ENCODE measurements at regions not wholly inside any gene's neighbourhood (a gene's known extent, or its start where the extent isn't known, plus 50 kb on each side); places are given as distances from the start of the nearest gene placed in this dataset.
"Not testable (repeated sequence)": the region's sequence is repeated elsewhere in the genome, so short reads cannot be mapped to it uniquely, and the experiment has no call there.

DNA sequence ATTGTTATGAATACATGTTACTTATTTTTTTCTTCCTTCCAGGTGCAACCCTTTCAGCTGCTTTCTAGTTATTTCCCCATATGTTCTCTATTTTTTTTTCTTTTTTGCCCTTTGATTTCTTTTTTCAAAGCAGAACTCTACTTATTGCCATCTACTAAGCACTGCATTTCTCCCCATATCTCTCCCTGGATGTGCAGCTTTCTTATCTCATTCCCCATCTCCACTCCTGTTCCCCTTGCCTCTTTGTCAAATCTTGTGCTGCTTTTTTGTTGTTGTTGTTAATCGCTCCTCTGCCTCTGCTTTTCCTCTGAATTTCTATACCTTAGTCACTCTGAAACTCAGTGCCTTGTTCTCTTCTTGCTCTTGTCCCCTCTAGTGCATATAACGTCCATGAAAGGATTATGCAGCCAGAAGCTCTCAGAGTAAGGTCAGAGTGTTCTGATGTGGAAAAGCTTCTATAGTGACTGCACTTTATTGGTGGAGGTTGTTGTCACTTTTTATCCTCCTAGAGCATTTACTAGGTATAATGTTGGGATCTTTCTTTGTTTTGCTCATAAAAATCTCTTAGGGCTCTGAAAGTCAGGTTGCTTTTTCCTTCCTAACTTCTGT lies 51.1 kb upstream of the JADE1 start:
- no peak for DNase-seq (ENCODE audit: low read depth in 2 of 2)

DNA sequence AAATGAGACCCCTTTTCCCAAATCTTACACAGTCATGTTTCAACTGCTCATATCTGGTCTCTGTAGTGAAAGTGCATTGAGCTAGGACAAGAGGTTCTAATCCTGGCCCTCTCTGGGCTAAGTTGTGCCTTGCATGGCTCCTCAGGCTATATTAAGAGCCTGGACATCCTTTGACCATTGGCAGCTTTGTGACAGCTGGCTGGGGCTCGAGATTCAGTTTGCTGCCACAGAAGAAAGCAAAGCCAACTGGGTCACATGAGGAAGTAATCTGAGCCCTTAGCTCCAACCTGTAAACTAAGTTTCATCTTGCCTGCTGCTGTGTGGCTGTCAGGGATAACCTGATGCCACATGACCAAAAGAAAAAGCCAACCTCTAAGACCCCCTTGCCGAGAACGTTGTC lies 51.8 kb upstream of the JADE1 start:
- no peak for DNase-seq (ENCODE audit: low read depth in 2 of 2)

DNA sequence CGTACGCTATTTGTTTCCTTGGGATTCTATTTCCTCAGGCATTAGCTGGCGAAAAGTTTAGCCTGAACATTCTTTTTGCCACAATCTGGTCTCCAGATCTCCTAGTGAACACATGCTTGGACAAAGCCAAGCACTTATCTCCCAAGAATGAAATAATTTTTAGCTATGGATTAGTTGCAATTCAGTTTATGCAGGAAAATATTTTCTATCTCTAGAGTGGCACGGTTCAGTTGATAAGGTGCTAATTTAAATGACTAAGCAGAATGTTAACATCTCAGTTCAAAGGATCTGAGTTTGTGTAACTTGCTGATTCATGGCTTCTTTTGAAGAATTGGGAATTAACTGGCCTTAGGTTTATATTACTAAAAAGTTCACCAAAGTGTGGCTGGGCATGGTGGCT lies 58.1 kb upstream of the JADE1 start:
- DNase-seq (ENCODE audit: low read depth in 2 of 2) = no peak

GRCh38 chr4:128741748-128742147 lies 67.8 kb upstream of the JADE1 start:
- DNase-seq (ENCODE audit: low read depth in 2 of 2) = not testable (repeated sequence)

DNA sequence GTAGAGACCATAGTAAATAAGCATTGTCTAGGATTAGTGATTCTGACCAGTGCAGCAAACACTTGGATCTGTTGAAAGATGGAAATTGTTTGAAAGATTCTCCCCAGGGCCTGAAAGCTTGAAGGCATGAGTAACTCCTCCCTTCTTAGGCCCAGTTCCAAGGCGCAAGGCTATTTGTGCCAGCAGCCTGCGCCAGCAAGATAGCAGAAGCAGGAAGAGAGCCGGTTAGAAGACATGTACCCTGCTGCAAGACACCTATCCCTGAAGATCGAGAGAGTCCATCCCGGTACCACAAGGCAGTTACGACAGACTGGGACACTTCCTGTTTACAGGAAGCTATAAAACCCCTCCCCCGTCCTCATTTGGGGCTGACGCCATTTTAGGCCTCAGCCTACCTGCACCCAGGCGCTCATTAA lies 72.4 kb upstream of the JADE1 start:
- DNase-seq (ENCODE audit: low read depth in 2 of 2) = no peak

GRCh38 chr4:128735714-128736113 lies 73.8 kb upstream of the JADE1 start:
- no peak for DNase-seq (ENCODE audit: low read depth in 2 of 2)

DNA sequence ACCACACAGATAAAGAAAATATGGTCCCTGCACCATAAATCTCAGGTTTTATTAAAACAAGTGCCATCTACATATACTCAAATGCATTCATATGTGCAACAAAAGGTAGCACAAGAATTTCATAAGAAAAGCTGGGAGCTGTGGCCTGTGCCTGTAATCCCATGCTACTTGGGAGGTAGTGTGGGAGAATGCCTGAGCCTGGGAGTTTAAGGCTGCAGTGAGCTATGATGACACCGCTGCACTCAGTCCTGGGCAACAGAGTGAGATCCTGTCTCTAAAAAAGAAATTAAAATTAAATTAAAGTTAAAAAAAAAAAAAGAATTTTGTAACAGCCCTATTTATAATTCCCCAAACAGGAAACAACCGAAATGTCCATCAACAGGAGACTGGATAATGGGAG lies 81.3 kb upstream of the JADE1 start:
- DNase-seq (ENCODE audit: low read depth in 2 of 2) = no peak

GRCh38 chr4:128727658-128728057 lies 81.8 kb upstream of the JADE1 start:
- no peak for DNase-seq (ENCODE audit: low read depth in 2 of 2)

- no peak for DNase-seq (ENCODE audit: low read depth in 2 of 2)
Observed at GRCh38 chr4:128725405-128726055, 84.0 kb upstream of the JADE1 start.

DNA sequence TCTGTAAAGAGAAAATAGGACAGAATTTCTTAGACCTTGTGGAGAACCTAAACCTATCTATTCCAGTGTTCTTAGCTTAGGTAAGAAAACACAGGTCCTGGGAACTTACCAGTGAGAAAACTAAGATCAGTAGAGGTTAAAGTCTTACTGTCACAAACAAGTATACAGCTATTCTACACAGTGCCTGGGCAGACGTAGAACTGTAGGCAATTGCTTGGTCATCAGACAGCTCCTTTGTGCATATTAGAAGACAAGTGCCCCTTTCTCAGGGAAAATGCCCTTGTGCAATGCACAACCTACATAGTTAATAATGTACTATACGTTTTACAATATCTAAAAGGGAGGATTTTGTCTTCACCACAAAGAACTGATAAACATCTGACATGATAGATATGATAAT lies 86.6 kb upstream of the JADE1 start:
- no peak for DNase-seq (ENCODE audit: low read depth in 2 of 2)

DNA sequence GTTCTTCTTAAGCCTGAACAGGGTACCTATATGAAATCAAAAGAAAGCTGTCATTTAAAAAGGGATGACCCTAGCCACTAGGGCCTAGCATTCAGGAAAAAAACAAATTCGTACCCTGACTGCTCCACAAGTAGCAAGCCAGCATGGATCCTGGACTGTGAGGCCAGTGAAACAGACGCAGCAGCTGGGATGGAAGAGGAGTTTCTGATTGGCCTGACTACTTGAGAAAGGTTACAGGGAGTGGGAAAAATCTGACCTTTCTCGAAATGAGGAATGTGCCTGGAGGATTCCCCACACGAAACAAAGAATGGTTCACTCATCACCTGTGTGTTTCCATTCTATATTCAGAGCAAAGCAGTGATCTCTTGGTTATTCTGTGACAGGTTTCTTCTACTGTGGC lies 87.6 kb upstream of the JADE1 start:
- no peak for DNase-seq (ENCODE audit: low read depth in 2 of 2)

DNA sequence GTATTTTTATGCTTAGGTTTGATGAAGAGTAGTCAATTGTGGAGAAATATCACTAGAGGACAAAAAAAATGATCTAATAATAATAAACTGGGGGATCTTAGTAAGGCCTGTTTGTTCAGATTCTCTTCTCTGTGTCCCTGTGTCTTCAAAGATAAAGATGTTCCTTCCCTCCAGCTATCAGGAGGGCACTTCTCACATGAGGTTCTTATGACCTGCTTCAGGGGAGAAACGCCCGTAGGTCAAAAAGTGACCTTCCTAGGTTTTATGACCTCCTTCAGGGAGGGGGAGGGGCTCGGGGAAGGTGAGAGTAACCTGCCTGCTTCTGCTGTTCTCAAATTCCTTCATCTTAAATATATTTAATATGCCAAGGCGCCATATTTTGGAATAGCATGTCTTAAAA lies 89.2 kb upstream of the JADE1 start:
- no peak for DNase-seq (ENCODE audit: low read depth in 2 of 2)

DNA sequence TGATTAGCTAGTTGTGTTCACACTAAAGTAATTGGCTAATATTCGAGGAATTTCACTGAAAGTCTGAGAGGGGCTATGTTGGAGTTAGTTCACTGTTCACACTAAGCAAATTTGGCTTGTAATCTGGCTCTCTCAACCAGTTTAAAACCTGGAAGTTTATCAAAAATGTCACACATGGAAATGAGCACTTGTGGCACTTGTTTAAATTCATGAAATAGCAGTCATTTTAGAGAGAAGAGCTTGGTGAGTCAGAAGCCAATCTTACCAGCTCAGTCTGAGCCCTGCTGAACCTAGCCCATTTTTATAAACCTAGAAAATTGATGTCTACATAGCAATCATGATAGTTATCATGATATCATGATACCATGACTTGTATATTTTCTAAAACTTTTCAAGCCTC lies 90.7 kb upstream of the JADE1 start:
- no peak for DNase-seq (ENCODE audit: low read depth in 2 of 2)

- no peak for DNase-seq (ENCODE audit: low read depth in 2 of 2)
Observed at GRCh38 chr4:128716338-128716737, 93.2 kb upstream of the JADE1 start.

- DNase-seq (ENCODE audit: low read depth in 2 of 2) = no peak
Observed at GRCh38 chr4:128715616-128716015, 93.9 kb upstream of the JADE1 start.

DNA sequence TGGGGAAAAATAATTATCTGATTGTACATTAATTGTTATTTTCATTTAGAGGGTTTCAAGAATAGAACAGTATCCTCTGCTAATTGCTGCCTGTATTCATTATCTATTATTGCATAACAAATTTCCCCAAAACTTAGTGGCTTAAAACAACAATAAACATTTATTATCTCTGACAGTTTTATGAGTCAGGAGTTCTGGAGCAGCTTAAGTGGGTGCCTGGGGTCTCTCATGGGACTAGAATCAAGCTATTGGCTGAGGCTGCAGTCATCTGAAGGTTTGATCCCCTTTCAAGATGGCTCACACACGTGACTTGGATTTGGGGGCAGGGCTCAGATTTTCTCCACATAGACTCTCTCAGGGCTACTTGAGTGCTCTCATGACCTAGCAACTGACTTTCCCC lies 98.1 kb upstream of the JADE1 start:
- DNase-seq (ENCODE audit: low read depth in 2 of 2) = no peak

GRCh38 chr4:128709268-128709667 lies 100.2 kb upstream of the JADE1 start:
- DNase-seq (ENCODE audit: low read depth in 2 of 2) = peak in 1 of 2 donors; percentile 2

DNA sequence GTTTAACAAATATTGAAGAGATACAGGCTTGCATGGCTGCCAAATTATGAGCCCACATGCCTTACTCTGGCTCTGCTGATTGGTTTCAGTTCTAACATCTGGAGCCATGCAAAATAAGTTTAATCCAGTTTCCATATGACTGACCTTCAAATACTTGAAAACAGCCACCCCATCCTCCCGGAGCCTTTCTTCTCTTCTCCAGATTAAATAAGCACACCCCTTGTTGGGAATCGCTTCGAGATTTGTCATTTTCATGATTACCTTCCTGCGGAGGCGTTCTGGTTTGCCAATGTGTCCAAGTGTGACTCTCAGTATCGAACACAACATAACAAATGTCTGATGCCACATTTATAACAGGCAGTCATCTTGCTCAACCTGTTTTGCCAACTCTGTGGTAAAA lies 101.6 kb upstream of the JADE1 start:
- no peak for DNase-seq (ENCODE audit: low read depth in 2 of 2)

DNA sequence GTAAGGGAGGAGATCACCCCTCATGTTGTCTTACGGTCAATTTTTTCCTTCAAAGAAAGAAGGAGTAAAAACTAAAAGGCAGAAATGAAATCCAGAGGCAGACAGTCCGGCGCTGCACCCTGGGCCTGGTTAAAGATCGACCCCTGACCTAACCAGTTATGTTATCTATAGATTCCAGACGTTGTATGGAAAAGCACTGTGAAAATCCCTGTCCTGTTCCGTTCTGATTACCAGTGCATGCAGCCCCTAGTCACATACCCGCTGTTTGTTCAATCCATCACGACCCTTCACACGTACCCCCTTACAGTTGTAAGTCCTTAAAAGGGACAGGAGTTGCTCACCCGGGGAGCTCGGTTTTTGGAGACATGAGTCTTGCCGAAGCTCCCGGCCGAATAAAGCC lies 105.6 kb upstream of the JADE1 start:
- DNase-seq (ENCODE audit: low read depth in 2 of 2) = no peak

DNA sequence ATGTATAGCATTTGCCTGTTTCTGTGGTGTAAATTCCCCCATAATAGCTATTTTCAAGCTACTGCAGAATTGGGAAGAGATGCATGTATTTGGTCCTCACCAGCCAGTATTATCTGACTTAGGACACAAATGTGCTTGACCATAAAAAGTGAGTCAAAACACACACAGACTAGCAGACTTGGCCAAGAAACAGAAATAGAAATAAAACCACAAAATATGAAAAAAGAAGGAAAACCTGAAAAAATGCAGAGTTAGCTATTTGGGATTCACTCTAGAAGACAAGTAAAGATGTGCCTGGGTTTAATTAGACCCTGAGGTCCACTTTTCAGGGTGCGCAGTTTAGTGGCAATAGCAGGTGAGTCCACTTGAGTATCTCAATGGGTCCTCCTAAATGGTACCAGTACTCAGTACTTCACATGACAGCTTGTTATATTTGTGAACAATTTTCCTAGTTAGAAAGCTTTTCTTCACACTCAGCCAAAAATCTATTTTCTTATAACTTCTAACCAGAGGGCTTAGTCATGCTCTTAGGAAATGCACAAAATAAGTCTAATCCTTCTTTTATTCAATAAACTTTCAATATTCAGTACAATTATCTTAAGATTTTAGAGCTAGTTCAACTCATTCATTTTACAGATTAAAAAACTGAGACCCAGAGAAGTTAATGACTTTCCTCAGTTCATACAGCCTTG lies 108.7 kb upstream of the JADE1 start:
- no peak for DNase-seq (ENCODE audit: low read depth in 2 of 2)

GRCh38 chr4:128698386-128698785 lies 111.1 kb upstream of the JADE1 start:
- DNase-seq (ENCODE audit: low read depth in 2 of 2) = no peak

- DNase-seq (ENCODE audit: low read depth in 2 of 2) = no peak
Observed at GRCh38 chr4:128697323-128697722, 112.2 kb upstream of the JADE1 start.

- DNase-seq (ENCODE audit: low read depth in 2 of 2) = no peak
Observed at GRCh38 chr4:128690011-128690410, 119.5 kb upstream of the JADE1 start.
